Thymus (tissue), 11 donors: ENCODE measurements at regions not wholly inside any gene's neighbourhood (a gene's known extent, or its start where the extent isn't known, plus 50 kb on each side); places are given as distances from the start of the nearest gene placed in this dataset.
"Not testable (repeated sequence)": the region's sequence is repeated elsewhere in the genome, so short reads cannot be mapped to it uniquely, and the experiment has no call there.

Experiments
- DNase-seq, 9 donors: peaks; one replicate each; pipeline ENCODE4 v3.0.0-alpha.2; 2013; ENCODE audit warnings: low spot score in 9 of 9, low read depth in 6 of 9, missing footprints in 1 of 9
- H3K27ac ChIP-seq, 2 donors: one replicate each; pipeline ENCODE4 v1.5.1; 2013; ENCODE audit warnings: control low read depth in 1 of 2, low read depth in 1 of 2, low read length in 1 of 2, mild to moderate bottlenecking in 1 of 2, moderate library complexity in 1 of 2
- H3K27me3 ChIP-seq, 2 donors: one replicate each; pipeline ENCODE4 v1.5.1; 2013; ENCODE audit warnings: low read length in 1 of 2; ENCODE audit not compliant: control insufficient read depth in 2 of 2, insufficient read depth in 1 of 2
- H3K36me3 ChIP-seq, 2 donors: one replicate each; pipeline ENCODE4 v1.5.1; 2013; ENCODE audit warnings: low read length in 1 of 2, mild to moderate bottlenecking in 1 of 2, moderate library complexity in 1 of 2; ENCODE audit not compliant: control insufficient read depth in 2 of 2, insufficient read depth in 2 of 2
- H3K4me1 ChIP-seq, 2 donors: one replicate each; pipeline ENCODE4 v1.5.1; 2013; ENCODE audit warnings: low read length in 2 of 2; ENCODE audit not compliant: control insufficient read depth in 2 of 2, insufficient read depth in 2 of 2
- H3K4me3 ChIP-seq, 2 donors: one replicate each; pipeline ENCODE4 v1.5.1; 2013; ENCODE audit warnings: low read length in 2 of 2, control low read depth in 1 of 2, mild to moderate bottlenecking in 1 of 2
- H3K9me3 ChIP-seq, 2 donors: one replicate each; pipeline ENCODE4 v1.5.1; 2013; ENCODE audit warnings: low read length in 1 of 2, mild to moderate bottlenecking in 1 of 2; ENCODE audit not compliant: control insufficient read depth in 2 of 2, insufficient read depth in 1 of 2
- WGBS: extraction: QIAGEN DNeasy Blood & Tissue Kit; methylation state at CpG from one replicate; pipeline ENCODE4 v1.1.7; 2013; 5-methylcytosine and 5-hydroxymethylcytosine counted together
- donor health status: healthy.

- H3K9me3 ChIP-seq, H3K27ac ChIP-seq, H3K36me3 ChIP-seq, H3K4me3 ChIP-seq, H3K4me1 ChIP-seq, DNase-seq, H3K27me3 ChIP-seq: not testable (repeated sequence)
- WGBS: no CpG with 5 or more reads among the region's 1 CpG
These were observed 157.1 kb downstream of the POTEB3 start for GRCh38 chr15:21283210-21283609.

DNA sequence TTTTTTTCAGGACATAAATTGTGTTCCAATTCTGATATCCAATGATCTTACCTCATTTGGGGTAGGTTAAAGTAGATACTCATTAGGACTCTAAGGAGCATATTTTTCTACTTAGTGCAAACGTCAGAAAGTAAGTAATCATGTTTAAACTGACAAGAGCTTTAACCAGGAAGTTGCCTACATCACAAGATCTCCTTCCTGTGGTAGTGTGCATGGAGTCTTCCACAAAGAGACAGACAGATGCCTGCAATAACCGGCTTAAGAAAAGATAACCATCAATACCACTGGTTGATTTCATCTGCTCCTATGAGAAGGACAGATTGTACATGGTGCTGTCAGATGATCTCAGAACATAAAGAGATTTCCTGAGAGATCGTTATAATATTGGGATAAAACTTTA lies 160.0 kb downstream of the POTEB3 start:
- H3K27ac ChIP-seq, H3K4me1 ChIP-seq, H3K36me3 ChIP-seq, H3K27me3 ChIP-seq, H3K9me3 ChIP-seq, H3K4me3 ChIP-seq, DNase-seq: not testable (repeated sequence)
- no CpG with 5 or more reads among the region's 3 CpGs for WGBS

DNA sequence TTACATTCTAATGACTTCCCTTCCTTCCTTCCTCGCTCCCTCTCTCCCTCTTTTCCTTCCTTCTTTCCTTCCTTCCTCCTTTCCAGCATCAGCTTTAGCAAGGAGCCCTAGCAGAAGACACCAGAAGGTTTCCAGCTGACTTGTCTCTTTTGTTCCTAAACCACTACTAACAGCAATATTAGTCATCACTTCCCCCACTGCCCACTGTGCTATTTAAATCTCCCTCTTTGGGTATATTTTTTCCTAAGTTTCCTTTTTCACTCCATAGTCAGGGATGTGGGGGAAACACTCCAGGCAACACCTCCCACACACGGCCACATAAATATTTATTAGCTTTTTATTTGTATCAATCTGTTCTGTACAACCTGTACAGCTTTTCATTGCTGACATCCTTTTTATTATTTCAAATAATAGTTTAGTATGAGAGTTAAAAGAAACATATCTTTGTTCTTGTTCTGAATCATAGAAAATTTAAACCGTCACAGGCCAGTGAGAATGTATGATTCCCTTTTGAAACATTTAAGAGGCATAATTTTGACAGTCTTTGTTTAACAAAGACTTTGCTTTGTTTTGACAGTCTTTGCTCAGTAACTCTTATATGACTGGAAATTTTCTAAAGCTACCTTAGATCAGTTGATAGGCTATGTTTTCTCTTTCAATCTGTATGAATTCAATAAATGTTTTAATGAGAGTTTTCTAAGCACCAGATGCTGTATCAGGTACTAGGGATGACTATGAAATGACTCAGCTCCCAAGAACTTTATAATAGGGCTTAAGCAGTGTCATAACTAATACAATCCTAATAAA lies 167.9 kb downstream of the POTEB3 start:
- WGBS: 78% methylated on average over 3 of the region's 3 CpGs

GRCh38 chr15:21271566-21271965 lies 168.7 kb downstream of the POTEB3 start:
- Histone ChIP-seq H3K4me3 (no peak overlapping the region), H3K4me1 (no peaks in the 10 kb centered on the region), H3K27me3 (no peaks in the 10 kb centered on the region), H3K9me3 (no peaks in the 10 kb centered on the region), H3K27ac (no peak overlapping the region), H3K36me3 (no peaks in the 10 kb centered on the region)
- WGBS: 60% methylated on average over 2 of the region's 2 CpGs
- no peak for DNase-seq

More for the DNA sequence above, 167.9 kb downstream of the POTEB3 start:
- not testable (repeated sequence) for H3K36me3 ChIP-seq, DNase-seq, H3K27me3 ChIP-seq, H3K27ac ChIP-seq, H3K4me1 ChIP-seq, H3K9me3 ChIP-seq, H3K4me3 ChIP-seq

- 71% methylated on average over 3 of the region's 3 CpGs for WGBS
- Histone ChIP-seq H3K27ac (no peak overlapping the region), H3K36me3 (no peaks in the 10 kb centered on the region), H3K4me3 (no peak overlapping the region), H3K9me3 (no peaks in the 10 kb centered on the region), H3K27me3 (no peaks in the 10 kb centered on the region), H3K4me1 (no peaks in the 10 kb centered on the region)
- no peak for DNase-seq
These were observed 169.8 kb downstream of the POTEB3 start for GRCh38 chr15:21270474-21270873.

DNA sequence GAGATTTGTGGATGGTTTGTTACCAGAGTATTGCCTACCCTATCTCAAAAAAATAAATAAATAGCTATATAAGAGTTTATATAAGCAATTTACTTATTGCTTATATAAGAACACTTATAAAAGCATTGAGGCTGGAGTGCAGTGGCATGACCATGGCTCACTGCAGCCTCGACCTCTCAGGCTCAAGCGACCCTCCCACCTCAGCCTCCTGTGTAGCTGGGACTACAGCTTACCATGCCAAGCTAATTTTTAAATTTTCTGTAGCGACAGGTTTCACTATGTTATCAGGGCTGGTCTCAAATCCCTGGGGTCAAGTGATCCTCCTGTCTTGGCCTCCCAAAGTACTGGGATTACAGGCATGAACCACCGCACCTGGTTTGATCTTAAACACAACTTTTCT lies 170.6 kb downstream of the POTEB3 start:
- H3K27ac ChIP-seq, H3K4me1 ChIP-seq, H3K27me3 ChIP-seq, DNase-seq, H3K4me3 ChIP-seq, H3K9me3 ChIP-seq, H3K36me3 ChIP-seq: not testable (repeated sequence)
- WGBS: 85% methylated on average over 4 of the region's 4 CpGs

- Histone ChIP-seq H3K4me3 (no peak overlapping the region), H3K36me3 (no peaks in the 10 kb centered on the region), H3K27ac (no peak overlapping the region), H3K4me1 (no peaks in the 10 kb centered on the region), H3K9me3 (no peaks in the 10 kb centered on the region), H3K27me3 (no peaks in the 10 kb centered on the region)
- 91% methylated on average over 8 of the region's 8 CpGs for WGBS
- DNase-seq: no peak
These were observed 171.2 kb downstream of the POTEB3 start for GRCh38 chr15:21269121-21269520.

DNA sequence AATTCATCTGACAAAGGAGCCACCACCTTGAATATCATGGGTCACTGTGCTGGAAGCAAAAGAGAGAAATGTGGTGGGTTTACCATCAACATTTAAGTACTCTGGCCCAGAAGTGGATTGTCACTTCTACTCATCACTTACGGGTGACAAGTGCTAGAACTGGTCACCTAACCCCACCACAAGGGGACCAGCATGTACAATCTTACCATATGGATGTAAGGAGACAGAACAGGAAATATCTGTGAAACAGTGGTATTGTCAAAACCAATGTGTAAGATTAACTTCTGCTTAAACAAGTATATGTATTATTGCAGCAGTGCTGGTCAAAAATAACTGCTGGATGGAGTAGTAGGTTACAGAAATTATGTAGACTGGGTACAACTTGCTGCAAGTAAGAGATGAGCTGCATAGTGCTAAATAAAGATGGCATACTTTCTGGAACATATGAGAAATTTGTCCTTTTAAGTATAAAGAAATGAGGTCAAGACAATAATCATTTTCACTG lies 171.8 kb downstream of the POTEB3 start:
- 66% methylated on average over 1 of the region's 1 CpG for WGBS
- Histone ChIP-seq H3K27ac (no peak overlapping the region), H3K9me3 (no peaks in the 10 kb centered on the region), H3K4me3 (no peak overlapping the region), H3K36me3 (no peaks in the 10 kb centered on the region), H3K27me3 (no peaks in the 10 kb centered on the region), H3K4me1 (no peaks in the 10 kb centered on the region)
- no peak for DNase-seq

GRCh38 chr15:21267671-21268395 lies 172.5 kb downstream of the POTEB3 start:
- 88% methylated on average over 4 of the region's 4 CpGs for WGBS
- H3K9me3 ChIP-seq: no peaks in the 10 kb centered on the region
- H3K36me3 ChIP-seq: no peaks in the 10 kb centered on the region
- H3K4me3 ChIP-seq: no peak overlapping the region
- DNase-seq: no peak
- H3K4me1 ChIP-seq: no peaks in the 10 kb centered on the region
- no peaks in the 10 kb centered on the region for H3K27me3 ChIP-seq
- H3K27ac ChIP-seq: no peak overlapping the region
